Memory B cell (primary cell): ENCODE measurements at regions not wholly inside any gene's neighbourhood (a gene's known extent, or its start where the extent isn't known, plus 50 kb on each side); places are given as distances from the start of the nearest gene placed in this dataset.
A peak's percentile ranks its signal among the peaks of the same experiment; 100 is the strongest.
"Not testable (repeated sequence)": the region's sequence is repeated elsewhere in the genome, so short reads cannot be mapped to it uniquely, and the experiment has no call there.

Source experiments
- ATAC-seq: fragments of 150-1000 bp; cut with Tn5 transposase; 2 replicates; pipeline ENCODE4 v1.10.0; 2021; ENCODE audit warnings: low read depth, mild to moderate bottlenecking, moderate library complexity
- DNase-seq, 2 donors: peaks; one replicate each; pipeline ENCODE4 v3.0.0; 2022; ENCODE audit warnings: low spot score in 2 of 2
- H3K27ac Mint-ChIP-seq: one replicate; pipeline ENCODE4 v1.8.0; 2022; ENCODE audit warnings: mild to moderate bottlenecking, moderate library complexity, mixed read lengths
- H3K27me3 Mint-ChIP-seq: one replicate; pipeline ENCODE4 v1.8.0; 2022; ENCODE audit warnings: mixed read lengths
- H3K36me3 Mint-ChIP-seq: one replicate; pipeline ENCODE4 v1.8.0; 2022; ENCODE audit warnings: mild to moderate bottlenecking, mixed read lengths
- H3K4me1 Mint-ChIP-seq: one replicate; pipeline ENCODE4 v1.8.0; 2022; ENCODE audit warnings: mixed read lengths
- H3K4me3 Mint-ChIP-seq: one replicate; pipeline ENCODE4 v1.8.0; 2022; ENCODE audit warnings: mild to moderate bottlenecking, moderate library complexity, mixed read lengths
- H3K9me3 Mint-ChIP-seq: one replicate; pipeline ENCODE4 v1.8.0; 2022; ENCODE audit warnings: mixed read lengths

- Mint-ChIP-seq H3K27me3 (no peaks in the 10 kb centered on the region), H3K36me3 (no peaks in the 10 kb centered on the region), H3K4me3 (no peak overlapping the region), H3K4me1 (peaks cover 7% of the 10 kb centered on the region), H3K27ac (no peak overlapping the region), H3K9me3 (peaks cover 1% of the 10 kb centered on the region)
- no peak for DNase-seq
- no peak for ATAC-seq
Observed at GRCh38 chr2:17245906-17246305, 272.3 kb downstream of the RAD51AP2 start.

- peaks cover 1% of the 10 kb centered on the region for H3K9me3 Mint-ChIP-seq
- H3K4me3 Mint-ChIP-seq: no peak overlapping the region
- no peaks in the 10 kb centered on the region for H3K27me3 Mint-ChIP-seq
- H3K27ac Mint-ChIP-seq: no peak overlapping the region
- DNase-seq: no peak
- no peak for ATAC-seq
- no peaks in the 10 kb centered on the region for H3K36me3 Mint-ChIP-seq
- H3K4me1 Mint-ChIP-seq: peaks cover 7% of the 10 kb centered on the region
Observed at GRCh38 chr2:17242813-17243485, 275.3 kb downstream of the RAD51AP2 start.

- no peak overlapping the region for H3K27ac Mint-ChIP-seq
Observed at GRCh38 chr2:17239550-17239949, 278.7 kb downstream of the RAD51AP2 start.

GRCh38 chr2:17235167-17235566 is 283.1 kb downstream of the RAD51AP2 start:
- H3K27me3 Mint-ChIP-seq: no peaks in the 10 kb centered on the region
- no peak for ATAC-seq
- no peak overlapping the region for H3K4me3 Mint-ChIP-seq
- H3K36me3 Mint-ChIP-seq: no peaks in the 10 kb centered on the region
- no peaks in the 10 kb centered on the region for H3K4me1 Mint-ChIP-seq
- peaks cover 9% of the 10 kb centered on the region for H3K9me3 Mint-ChIP-seq
- H3K27ac Mint-ChIP-seq: no peak overlapping the region
- no peak for DNase-seq

More at GRCh38 chr2:17239550-17239949, 278.7 kb downstream of the RAD51AP2 start:
- Mint-ChIP-seq H3K4me3 (no peak overlapping the region), H3K4me1 (peaks cover 4% of the 10 kb centered on the region), H3K27me3 (no peaks in the 10 kb centered on the region), H3K9me3 (peaks cover 8% of the 10 kb centered on the region), H3K36me3 (no peaks in the 10 kb centered on the region)
- no peak for DNase-seq
- ATAC-seq: no peak

GRCh38 chr2:17232776-17233556 is 285.3 kb downstream of the RAD51AP2 start:
- peaks cover 5% of the 10 kb centered on the region for H3K4me1 Mint-ChIP-seq
- H3K9me3 Mint-ChIP-seq: peaks cover 9% of the 10 kb centered on the region
- H3K36me3 Mint-ChIP-seq: no peaks in the 10 kb centered on the region
- no peaks in the 10 kb centered on the region for H3K27me3 Mint-ChIP-seq
- ATAC-seq: no peak
- DNase-seq: no peak
- H3K27ac Mint-ChIP-seq: no peak overlapping the region
- H3K4me3 Mint-ChIP-seq: no peak overlapping the region

GRCh38 chr2:17231394-17231965 is 286.8 kb downstream of the RAD51AP2 start:
- H3K36me3 Mint-ChIP-seq: no peaks in the 10 kb centered on the region
- no peak overlapping the region for H3K4me3 Mint-ChIP-seq
- H3K4me1 Mint-ChIP-seq: peaks cover 5% of the 10 kb centered on the region
- ATAC-seq: no peak
- H3K27ac Mint-ChIP-seq: no peak overlapping the region
- no peaks in the 10 kb centered on the region for H3K27me3 Mint-ChIP-seq
- H3K9me3 Mint-ChIP-seq: peaks cover 4% of the 10 kb centered on the region
- DNase-seq: no peak

GRCh38 chr2:17229414-17229813 is 288.8 kb downstream of the RAD51AP2 start:
- H3K9me3 Mint-ChIP-seq: peaks cover 4% of the 10 kb centered on the region
- no peaks in the 10 kb centered on the region for H3K27me3 Mint-ChIP-seq
- no peak overlapping the region for H3K27ac Mint-ChIP-seq
- no peak overlapping the region for H3K4me3 Mint-ChIP-seq
- ATAC-seq: no peak
- no peaks in the 10 kb centered on the region for H3K36me3 Mint-ChIP-seq
- H3K4me1 Mint-ChIP-seq: peaks cover 5% of the 10 kb centered on the region
- DNase-seq: no peak

GRCh38 chr2:17228461-17228860 is 289.8 kb downstream of the RAD51AP2 start:
- H3K9me3 Mint-ChIP-seq: peaks cover 4% of the 10 kb centered on the region
- no peaks in the 10 kb centered on the region for H3K27me3 Mint-ChIP-seq
- DNase-seq (no peak), ATAC-seq (no peak)
- no peak overlapping the region for H3K27ac Mint-ChIP-seq
- H3K36me3 Mint-ChIP-seq: no peaks in the 10 kb centered on the region
- peaks cover 5% of the 10 kb centered on the region for H3K4me1 Mint-ChIP-seq
- H3K4me3 Mint-ChIP-seq: no peak overlapping the region

GRCh38 chr2:17227856-17228255 is 290.4 kb downstream of the RAD51AP2 start:
- no peak overlapping the region for H3K27ac Mint-ChIP-seq
- H3K9me3 Mint-ChIP-seq: peaks cover 2% of the 10 kb centered on the region
- no peaks in the 10 kb centered on the region for H3K36me3 Mint-ChIP-seq
- ATAC-seq (no peak), DNase-seq (no peak)
- peaks cover 5% of the 10 kb centered on the region for H3K4me1 Mint-ChIP-seq
- H3K4me3 Mint-ChIP-seq: no peak overlapping the region
- H3K27me3 Mint-ChIP-seq: no peaks in the 10 kb centered on the region

GRCh38 chr2:17226941-17227490 is 291.2 kb downstream of the RAD51AP2 start:
- no peak overlapping the region for H3K27ac Mint-ChIP-seq
- no peaks in the 10 kb centered on the region for H3K27me3 Mint-ChIP-seq
- DNase-seq (no peak), ATAC-seq (no peak)
- H3K36me3 Mint-ChIP-seq: no peaks in the 10 kb centered on the region
- no peak overlapping the region for H3K4me3 Mint-ChIP-seq
- peaks cover 5% of the 10 kb centered on the region for H3K4me1 Mint-ChIP-seq
- peaks cover 2% of the 10 kb centered on the region for H3K9me3 Mint-ChIP-seq

GRCh38 chr2:17223211-17223610 is 295.0 kb downstream of the RAD51AP2 start:
- Mint-ChIP-seq H3K36me3 (no peaks in the 10 kb centered on the region), H3K27ac (no peak overlapping the region), H3K27me3 (no peaks in the 10 kb centered on the region), H3K9me3 (peaks cover 2% of the 10 kb centered on the region), H3K4me1 (peaks cover 5% of the 10 kb centered on the region), H3K4me3 (no peak overlapping the region)
- ATAC-seq (no peak), DNase-seq (no peak)

- no peaks in the 10 kb centered on the region for H3K27me3 Mint-ChIP-seq
- no peak overlapping the region for H3K4me3 Mint-ChIP-seq
- H3K36me3 Mint-ChIP-seq: no peaks in the 10 kb centered on the region
- DNase-seq (no peak), ATAC-seq (no peak)
- H3K9me3 Mint-ChIP-seq: peaks cover 2% of the 10 kb centered on the region
- H3K27ac Mint-ChIP-seq: no peak overlapping the region
- H3K4me1 Mint-ChIP-seq: peaks cover 8% of the 10 kb centered on the region
Observed at GRCh38 chr2:17208511-17208910, 309.7 kb downstream of the RAD51AP2 start.

- H3K36me3 Mint-ChIP-seq: no peaks in the 10 kb centered on the region
- H3K27me3 Mint-ChIP-seq: no peaks in the 10 kb centered on the region
- H3K9me3 Mint-ChIP-seq: peaks cover 3% of the 10 kb centered on the region
- no peak overlapping the region for H3K27ac Mint-ChIP-seq
- H3K4me1 Mint-ChIP-seq: peaks cover 16% of the 10 kb centered on the region
- H3K4me3 Mint-ChIP-seq: no peak overlapping the region
- DNase-seq (no peak), ATAC-seq (no peak)
Observed at GRCh38 chr2:17206771-17207170, 311.5 kb downstream of the RAD51AP2 start.

- H3K9me3 Mint-ChIP-seq, H3K27me3 Mint-ChIP-seq, H3K4me3 Mint-ChIP-seq, H3K36me3 Mint-ChIP-seq, H3K27ac Mint-ChIP-seq, DNase-seq: not testable (repeated sequence)
- peak; percentile 49 for ATAC-seq
- peaks cover 16% of the 10 kb centered on the region for H3K4me1 Mint-ChIP-seq
Observed at GRCh38 chr2:17204214-17204613, 314.0 kb downstream of the RAD51AP2 start.
